Esophagus squamous epithelium (tissue), 5 donors: ENCODE measurements at regions not wholly inside any gene's neighbourhood (a gene's known extent, or its start where the extent isn't known, plus 50 kb on each side); places are given as distances from the start of the nearest gene placed in this dataset.

ENCODE experiments used
- DNase-seq: peaks from one replicate; lab custom pipeline; 2025; lab: John Stamatoyannopoulos, UW
- H3K27ac ChIP-seq, 4 donors: fragments of 200-600 bp; sonication (generic); one replicate each; pipeline ENCODE4 v1.5.1; 2016 to 2019; ENCODE audit warnings: mild to moderate bottlenecking in 1 of 4
- H3K27me3 ChIP-seq, 4 donors: fragments of 200-600 bp; sonication (generic); 1 replicate in 3 of 4; 2 replicates in 1 of 4; pipeline versions ENCODE4 v1.5.1 to v1.6.0; 2017 to 2021; ENCODE audit warnings: antibody characterized with exemption in 1 of 4
- H3K36me3 ChIP-seq, 3 donors: fragments of 200-600 bp; sonication (generic); one replicate each; pipeline ENCODE4 v1.5.1; 2016 to 2019
- H3K4me1 ChIP-seq, 3 donors: fragments of 200-600 bp; sonication (generic); one replicate each; pipeline ENCODE4 v1.5.1; 2017 to 2019
- H3K4me3 ChIP-seq, 4 donors: fragments of 200-600 bp; sonication (generic); 1 replicate in 3 of 4; 2 replicates in 1 of 4; pipeline ENCODE4 v1.5.1; 2016 to 2019; ENCODE audit warnings: mild to moderate bottlenecking in 2 of 4, moderate library complexity in 1 of 4
- H3K9me3 ChIP-seq, 3 donors: fragments of 200-600 bp; sonication (generic); one replicate each; pipeline ENCODE4 v1.5.1; 2016 to 2019
- CTCF ChIP-seq, 6 experiments: fragments of 450-650 bp in 4 of 6; fragments of 200-600 bp in 2 of 6; sonication (generic) in 2 of 6; IDR thresholded peaks; one replicate each; pipeline ENCODE4 v1.5.1; 2016 to 2019; ENCODE audit warnings: antibody characterized with exemption in 6 of 6, mild to moderate bottlenecking in 4 of 6, moderate library complexity in 4 of 6
- POLR2A ChIP-seq, 4 donors: fragments of 450-650 bp; IDR thresholded peaks; one replicate each; pipeline ENCODE4 v1.6.1; 2017; ENCODE audit warnings: antibody characterized with exemption in 4 of 4, mild to moderate bottlenecking in 4 of 4, moderate library complexity in 3 of 4
- WGBS, 2 donors: methylation state at CpG; one replicate each; pipeline ENCODE4 v1.1.5; 2018; 5-methylcytosine and 5-hydroxymethylcytosine counted together
- intact Hi-C: fragments of 100-400 bp; cut with DNase I; formaldehyde crosslinking; loops from one replicate; pipeline ENCODE4 v1.15.0; 2022
- donor health status: DM: yes; HTN: yes; CAD: no.

- intact Hi-C loops: loop anchor here (10.0 kb wide), 1 partner anchor 192 kb away; no protein-coding TSS in a partner anchor
- WGBS, 2 donors: 85 to 90% methylated on average over 3 of the region's 3 CpGs
- Histone ChIP-seq H3K27me3 (no peaks in the 10 kb centered on the region), H3K4me3 (no peak overlapping the region), H3K9me3 (no peaks in the 10 kb centered on the region), H3K27ac (peak overlapping the region; percentile 83 to 93 (median 88)), H3K4me1 (peaks cover 45 to 90% (median 46%) of the 10 kb centered on the region in 3 donors), H3K36me3 (no peaks in the 10 kb centered on the region)
- TF ChIP-seq CTCF (IDR thresholded peaks at IDR 0.05) (no peak), POLR2A (IDR thresholded peaks at IDR 0.05) (no peak)
- DNase-seq: no peak
These were observed 72.5 kb upstream of the UBL3 start for GRCh38 chr13:29922896-29923295.

DNA sequence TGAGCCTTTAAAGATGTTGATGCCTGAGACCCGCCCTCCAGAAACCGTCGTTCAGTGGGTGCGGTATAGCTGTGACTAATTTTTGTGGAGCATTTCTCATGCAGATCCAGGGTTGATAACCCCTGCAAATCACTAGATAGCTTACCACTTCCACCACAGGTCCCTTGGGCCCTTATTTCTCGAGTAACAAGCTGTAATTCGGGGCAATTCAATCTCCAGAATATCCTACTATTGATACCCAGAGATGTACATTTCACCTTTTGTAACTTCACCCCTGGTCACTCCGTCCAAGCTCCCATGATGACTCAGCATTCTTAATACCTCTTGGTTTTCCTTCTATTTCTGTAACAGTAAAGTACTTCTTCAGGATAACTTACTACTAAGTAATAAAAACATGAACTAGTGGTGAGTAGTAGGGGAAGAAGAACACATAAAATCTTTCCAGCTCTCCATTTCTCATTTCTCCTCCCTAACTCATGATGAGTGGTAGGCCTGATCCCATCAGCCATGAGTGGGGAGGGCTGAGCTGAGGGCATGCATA is 71.9 kb upstream of the UBL3 start:
- intact Hi-C loops: loop anchor here (10.0 kb wide), 1 partner anchor 192 kb away; no protein-coding TSS in a partner anchor

DNA sequence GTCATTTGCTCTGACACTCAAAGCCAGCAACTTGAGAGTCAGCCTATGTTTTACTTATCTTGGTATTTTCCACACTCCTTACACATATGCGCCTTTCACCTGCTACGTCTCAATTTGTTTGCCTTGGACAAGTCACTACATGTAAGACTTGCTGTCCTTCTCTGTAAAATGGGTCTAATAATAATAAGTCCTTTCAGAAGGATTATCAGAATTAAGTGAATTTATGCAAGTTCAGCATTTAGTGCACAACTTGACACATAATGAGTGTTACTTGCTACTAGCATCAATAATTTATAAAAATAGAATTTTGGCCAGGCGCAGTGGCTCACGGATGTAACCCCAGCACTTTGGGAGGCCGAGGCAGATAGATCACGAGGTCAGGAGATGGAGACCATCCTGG is 71.1 kb upstream of the UBL3 start:
- Histone ChIP-seq H3K36me3 (no peaks in the 10 kb centered on the region), H3K4me3 (no peak overlapping the region), H3K27me3 (no peaks in the 10 kb centered on the region), H3K9me3 (no peaks in the 10 kb centered on the region), H3K4me1 (peaks cover 45 to 87% (median 46%) of the 10 kb centered on the region in 3 donors), H3K27ac (peak overlapping the region in 3 of 4 donors; percentile 35 to 93 (median 88))
- TF ChIP-seq CTCF (IDR thresholded peaks at IDR 0.05) (no peak), POLR2A (IDR thresholded peaks at IDR 0.05) (no peak)
- intact Hi-C loops: loop anchor here (10.0 kb wide), 1 partner anchor 193 kb away; no protein-coding TSS in a partner anchor
- no peak for DNase-seq
- WGBS, 2 donors: 69 to 85% methylated on average over 4 to 6 of the region's 6 CpGs

More for the DNA sequence above, 71.9 kb upstream of the UBL3 start:
- DNase-seq: no peak
- Histone ChIP-seq H3K27me3 (no peaks in the 10 kb centered on the region), H3K36me3 (no peaks in the 10 kb centered on the region), H3K4me1 (peaks cover 45 to 91% (median 46%) of the 10 kb centered on the region in 3 donors), H3K9me3 (no peaks in the 10 kb centered on the region), H3K4me3 (no peak overlapping the region), H3K27ac (peak overlapping the region; percentile 83 to 93 (median 88))
- TF ChIP-seq POLR2A (IDR thresholded peaks at IDR 0.05): no peak
- no peak for TF ChIP-seq CTCF (IDR thresholded peaks at IDR 0.05)
- WGBS, 2 donors: 50 to 59% methylated on average over 7 of the region's 7 CpGs

- Histone ChIP-seq H3K36me3 (no peaks in the 10 kb centered on the region), H3K9me3 (no peaks in the 10 kb centered on the region), H3K27me3 (no peaks in the 10 kb centered on the region), H3K4me3 (no peak overlapping the region), H3K4me1 (peaks cover 37 to 73% (median 44%) of the 10 kb centered on the region in 3 donors), H3K27ac (peak overlapping the region in 3 of 4 donors; percentile 55 to 93 (median 79))
- DNase-seq: no peak
- WGBS, 2 donors: 54 to 55% methylated on average over 5 of the region's 5 CpGs
- intact Hi-C loops: loop anchor here (10.0 kb wide), 1 partner anchor 195 kb away; no protein-coding TSS in a partner anchor
- TF ChIP-seq CTCF (IDR thresholded peaks at IDR 0.05) (no peak), POLR2A (IDR thresholded peaks at IDR 0.05) (no peak)
These were observed 69.7 kb upstream of the UBL3 start for GRCh38 chr13:29920025-29920643.

GRCh38 chr13:29918845-29919244 is 68.4 kb upstream of the UBL3 start:
- Histone ChIP-seq H3K9me3 (no peaks in the 10 kb centered on the region), H3K36me3 (no peaks in the 10 kb centered on the region), H3K27ac (peak overlapping the region; percentile 28 to 93 (median 67)), H3K4me3 (no peak overlapping the region), H3K4me1 (peaks cover 24 to 71% (median 31%) of the 10 kb centered on the region in 3 donors), H3K27me3 (no peaks in the 10 kb centered on the region)
- intact Hi-C loops: no loop called here
- TF ChIP-seq POLR2A (IDR thresholded peaks at IDR 0.05): no peak
- no peak for TF ChIP-seq CTCF (IDR thresholded peaks at IDR 0.05)
- WGBS, 2 donors: 44 to 51% methylated on average over 4 of the region's 4 CpGs
- no peak for DNase-seq
